Hindlimb muscle (tissue), 1 donor: ENCODE measurements at regions not wholly inside any gene's neighbourhood (a gene's known extent, or its start where the extent isn't known, plus 50 kb on each side); places are given as distances from the start of the nearest gene placed in this dataset.

Experiments
- DNase-seq: peaks from one replicate; pipeline ENCODE4 v3.0.0-alpha.2; 2013

GRCh38 chr22:48369789-48370507, 1457.7 kb downstream of the BRD1 start:
- peak; percentile 15 for DNase-seq

GRCh38 chr22:48368975-48369525, 1458.6 kb downstream of the BRD1 start:
- DNase-seq: no peak

GRCh38 chr22:48367731-48368130, 1459.9 kb downstream of the BRD1 start:
- no peak for DNase-seq

- DNase-seq: no peak
These were observed 1461.1 kb downstream of the BRD1 start for GRCh38 chr22:48366591-48366990.

GRCh38 chr22:48366056-48366455, 1461.6 kb downstream of the BRD1 start:
- no peak for DNase-seq

- DNase-seq: no peak
These were observed 1462.3 kb downstream of the BRD1 start for GRCh38 chr22:48365386-48365785.

GRCh38 chr22:48362721-48363404, 1464.8 kb downstream of the BRD1 start:
- DNase-seq: no peak

- no peak for DNase-seq
These were observed 1466.5 kb downstream of the BRD1 start for GRCh38 chr22:48361099-48361639.

GRCh38 chr22:48359613-48359965, 1468.1 kb downstream of the BRD1 start:
- DNase-seq: no peak

- DNase-seq: no peak
These were observed 1468.6 kb downstream of the BRD1 start for GRCh38 chr22:48358886-48359612.

- DNase-seq: no peak
These were observed 1469.7 kb downstream of the BRD1 start for GRCh38 chr22:48357961-48358360.

GRCh38 chr22:48357196-48357595, 1470.5 kb downstream of the BRD1 start:
- DNase-seq: no peak

GRCh38 chr22:48356731-48357130, 1470.9 kb downstream of the BRD1 start:
- no peak for DNase-seq

GRCh38 chr22:48354096-48354495, 1473.6 kb downstream of the BRD1 start:
- DNase-seq: no peak

GRCh38 chr22:48353116-48353947, 1474.3 kb downstream of the BRD1 start:
- DNase-seq: no peak

GRCh38 chr22:48352086-48352911, 1475.4 kb downstream of the BRD1 start:
- no peak for DNase-seq

GRCh38 chr22:48351376-48352085, 1476.1 kb downstream of the BRD1 start:
- DNase-seq: no peak

- DNase-seq: no peak
These were observed 1477.2 kb downstream of the BRD1 start for GRCh38 chr22:48350456-48350855.

- DNase-seq: no peak
These were observed 1478.8 kb downstream of the BRD1 start for GRCh38 chr22:48348855-48349254.

- DNase-seq: no peak
These were observed 1480.4 kb downstream of the BRD1 start for GRCh38 chr22:48347311-48347710.

GRCh38 chr22:48346911-48347310, 1480.8 kb downstream of the BRD1 start:
- no peak for DNase-seq
